ENCODE measurements at regions not wholly inside any gene's neighbourhood (a gene's known extent, or its start where the extent isn't known, plus 50 kb on each side); places are given as distances from the start of the nearest gene placed in this dataset.

GRCh38 chr2:154554046-154554445 lies 144.4 kb upstream of the KCNJ3 start:
- Histone ChIP-seq H3K4me1 (ENCODE audit: control insufficient read depth in 2 of 2, insufficient read depth in 2 of 2, low read length in 2 of 2) (no peaks in the 10 kb centered on the region), H3K4me3 (ENCODE audit: control extremely low read depth in 1 of 5, extremely low read depth in 1 of 5, insufficient read depth in 1 of 5, low read depth in 2 of 5, low read length in 4 of 5) (no peak overlapping the region), H3K9ac (ENCODE audit: low read length) (no peak overlapping the region), H3K27ac (ENCODE audit: low read length in 2 of 2) (no peak overlapping the region), H3K79me2 (ENCODE audit: control insufficient read depth, insufficient read depth, low read length) (no peaks in the 10 kb centered on the region), H3K4me2 (replicated peaks; ENCODE audit: low read depth, low read length, poor library complexity, severe bottlenecking) (no peak overlapping the region), H4K20me1 (ENCODE audit: control insufficient read depth, insufficient read depth, low read length, poor library complexity, severe bottlenecking) (no peaks in the 10 kb centered on the region), H2AFZ (ENCODE audit: insufficient read depth, low read depth, low read length, poor library complexity, severe bottlenecking) (no peak overlapping the region), H3K36me3 (replicated peaks in 1 of 2; ENCODE audit: control extremely low read depth in 1 of 2, control insufficient read depth in 1 of 2, extremely low read depth in 1 of 2, insufficient read depth in 2 of 2, low read length in 1 of 2) (no peaks in the 10 kb centered on the region), H3K9me3 (ENCODE audit: control extremely low read depth in 1 of 3, control insufficient read depth in 2 of 3, insufficient read depth in 1 of 3, low read length in 2 of 3) (peaks cover 0 to 3% (median 0%) of the 10 kb centered on the region in 3 donors), H3K27me3 (replicated peaks in 1 of 4; ENCODE audit: control extremely low read depth in 1 of 4, control insufficient read depth in 3 of 4, insufficient read depth in 4 of 4, low read length in 3 of 4) (no peaks in the 10 kb centered on the region)
- ATAC-seq (ENCODE audit: low read depth) (no peak), DNase-seq (no peak)
- ChIA-PET CTCF (no interaction called here), POLR2A (no interaction called here)
- Mint-ChIP-seq H3K27ac (no peak overlapping the region), H3K27me3 (no peaks in the 10 kb centered on the region), H3K9me3 (ENCODE audit: insufficient read depth) (no peaks in the 10 kb centered on the region), H3K4me3 (no peak overlapping the region), H3K4me1 (no peaks in the 10 kb centered on the region)
- TF ChIP-seq, protein P1, sequence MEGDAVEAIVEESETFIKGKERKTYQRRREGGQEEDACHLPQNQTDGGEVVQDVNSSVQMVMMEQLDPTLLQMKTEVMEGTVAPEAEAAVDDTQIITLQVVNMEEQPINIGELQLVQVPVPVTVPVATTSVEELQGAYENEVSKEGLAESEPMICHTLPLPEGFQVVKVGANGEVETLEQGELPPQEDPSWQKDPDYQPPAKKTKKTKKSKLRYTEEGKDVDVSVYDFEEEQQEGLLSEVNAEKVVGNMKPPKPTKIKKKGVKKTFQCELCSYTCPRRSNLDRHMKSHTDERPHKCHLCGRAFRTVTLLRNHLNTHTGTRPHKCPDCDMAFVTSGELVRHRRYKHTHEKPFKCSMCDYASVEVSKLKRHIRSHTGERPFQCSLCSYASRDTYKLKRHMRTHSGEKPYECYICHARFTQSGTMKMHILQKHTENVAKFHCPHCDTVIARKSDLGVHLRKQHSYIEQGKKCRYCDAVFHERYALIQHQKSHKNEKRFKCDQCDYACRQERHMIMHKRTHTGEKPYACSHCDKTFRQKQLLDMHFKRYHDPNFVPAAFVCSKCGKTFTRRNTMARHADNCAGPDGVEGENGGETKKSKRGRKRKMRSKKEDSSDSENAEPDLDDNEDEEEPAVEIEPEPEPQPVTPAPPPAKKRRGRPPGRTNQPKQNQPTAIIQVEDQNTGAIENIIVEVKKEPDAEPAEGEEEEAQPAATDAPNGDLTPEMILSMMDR (IDR thresholded peaks at IDR 0.05) = no peak
- no peak for TF ChIP-seq EZH2 (IDR thresholded peaks at IDR 0.05; ENCODE audit: borderline replicate concordance, insufficient read depth, low read depth, low read length, poor library complexity, severe bottlenecking)
- intact Hi-C loops (cut with micrococcal nuclease) = no loop called here

DNA sequence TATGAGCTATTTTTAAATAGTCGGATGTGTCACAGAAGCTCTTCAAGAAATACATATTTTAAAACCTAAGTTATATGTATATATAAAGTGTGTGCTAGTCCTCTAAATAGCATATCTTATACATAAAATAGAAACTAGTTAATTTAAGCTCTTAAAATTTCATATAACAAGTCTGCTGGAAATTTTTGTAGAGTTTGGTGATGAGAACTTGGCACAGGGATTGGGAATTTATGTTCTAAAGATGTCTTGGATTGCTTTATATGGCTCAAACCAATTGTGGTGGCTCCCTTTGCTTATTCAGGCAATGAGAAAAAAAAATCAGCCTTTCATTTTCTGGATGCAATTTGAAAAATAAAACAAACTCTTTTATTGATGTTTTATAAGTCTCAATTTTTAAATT lies 142.8 kb upstream of the KCNJ3 start:
- no peak overlapping the region for H3K27ac ChIP-seq (ENCODE audit: low read length in 2 of 2)
- peaks cover 0 to 3% (median 0%) of the 10 kb centered on the region in 3 donors for H3K9me3 ChIP-seq (ENCODE audit: control extremely low read depth in 1 of 3, control insufficient read depth in 2 of 3, insufficient read depth in 1 of 3, low read length in 2 of 3)
- no peak overlapping the region for H3K9ac ChIP-seq (ENCODE audit: low read length)
- no peak overlapping the region for H3K4me3 Mint-ChIP-seq
- intact Hi-C loops (cut with micrococcal nuclease) = no loop called here
- no peaks in the 10 kb centered on the region for H3K27me3 Mint-ChIP-seq
- no peak overlapping the region for H3K4me2 ChIP-seq (replicated peaks; ENCODE audit: low read depth, low read length, poor library complexity, severe bottlenecking)
- TF ChIP-seq, protein P1 (IDR thresholded peaks at IDR 0.05) = no peak
- TF ChIP-seq EZH2 (IDR thresholded peaks at IDR 0.05; ENCODE audit: borderline replicate concordance, insufficient read depth, low read depth, low read length, poor library complexity, severe bottlenecking) = no peak
- CTCF ChIA-PET = no interaction called here
- H3K27me3 ChIP-seq (replicated peaks in 1 of 4; ENCODE audit: control extremely low read depth in 1 of 4, control insufficient read depth in 3 of 4, insufficient read depth in 4 of 4, low read length in 3 of 4) = no peaks in the 10 kb centered on the region
- no CpG with 5 or more reads among the region's 1 CpG for WGBS (ENCODE audit: insufficient coverage)
- ATAC-seq (ENCODE audit: low read depth) = no peak
- H3K36me3 ChIP-seq (replicated peaks in 1 of 2; ENCODE audit: control extremely low read depth in 1 of 2, control insufficient read depth in 1 of 2, extremely low read depth in 1 of 2, insufficient read depth in 2 of 2, low read length in 1 of 2) = no peaks in the 10 kb centered on the region
- no peaks in the 10 kb centered on the region for H3K79me2 ChIP-seq (ENCODE audit: control insufficient read depth, insufficient read depth, low read length)
- H4K20me1 ChIP-seq (ENCODE audit: control insufficient read depth, insufficient read depth, low read length, poor library complexity, severe bottlenecking) = no peaks in the 10 kb centered on the region
- no peaks in the 10 kb centered on the region for H3K4me1 Mint-ChIP-seq
- H2AFZ ChIP-seq (ENCODE audit: insufficient read depth, low read depth, low read length, poor library complexity, severe bottlenecking) = no peak overlapping the region
- H3K27ac Mint-ChIP-seq = no peak overlapping the region
- POLR2A ChIA-PET = no interaction called here
- H3K4me3 ChIP-seq (ENCODE audit: control extremely low read depth in 1 of 5, extremely low read depth in 1 of 5, insufficient read depth in 1 of 5, low read depth in 2 of 5, low read length in 4 of 5) = no peak overlapping the region
- H3K9me3 Mint-ChIP-seq (ENCODE audit: insufficient read depth) = no peaks in the 10 kb centered on the region
- no peaks in the 10 kb centered on the region for H3K4me1 ChIP-seq (ENCODE audit: control insufficient read depth in 2 of 2, insufficient read depth in 2 of 2, low read length in 2 of 2)
- DNase-seq = no peak
